Activated B cell treated with CpG ODN at 0.5 μM for 24 hours (primary cell): ENCODE measurements at regions not wholly inside any gene's neighbourhood (a gene's known extent, or its start where the extent isn't known, plus 50 kb on each side); places are given as distances from the start of the nearest gene placed in this dataset.
"Not testable (repeated sequence)": the region's sequence is repeated elsewhere in the genome, so short reads cannot be mapped to it uniquely, and the experiment has no call there.

ENCODE experiments used
- ATAC-seq: fragments of 200-7000 bp; cut with Tn5 transposase; one replicate; pipeline ENCODE4 v1.10.0; 2021; ENCODE audit warnings: low read depth, mild to moderate bottlenecking, moderate library complexity
- CTCF ChIA-PET: fragments of 350-600 bp; sonication (Branson Sonifier 250); formaldehyde crosslinking; loops from one replicate; lab custom pipeline; 2021; ENCODE audit warnings: antibody characterized with exemption; lab: Charles Lee
- POLR2A ChIA-PET: fragments of 350-600 bp; sonication (Branson Sonifier 250); formaldehyde crosslinking; loops from one replicate; lab custom pipeline; 2021; ENCODE audit warnings: antibody characterized with exemption; lab: Charles Lee
- DNase-seq: peaks from one replicate; pipeline ENCODE4 v3.0.0; 2022
- H3K27ac Mint-ChIP-seq: one replicate; pipeline ENCODE4 v1.8.0; 2020; ENCODE audit warnings: mixed read lengths
- H3K27me3 Mint-ChIP-seq: one replicate; pipeline ENCODE4 v1.8.0; 2021; ENCODE audit warnings: mixed read lengths
- H3K36me3 Mint-ChIP-seq: one replicate; pipeline ENCODE4 v1.8.0; 2021; ENCODE audit warnings: low read depth, mixed read lengths
- H3K4me1 Mint-ChIP-seq: one replicate; pipeline ENCODE4 v1.8.0; 2021; ENCODE audit warnings: mixed read lengths
- H3K4me3 Mint-ChIP-seq: one replicate; pipeline ENCODE4 v1.8.0; 2020; ENCODE audit warnings: mild to moderate bottlenecking, mixed read lengths
- H3K9me3 Mint-ChIP-seq: one replicate; pipeline ENCODE4 v1.8.0; 2020; ENCODE audit warnings: mixed read lengths
- intact Hi-C: fragments of 100-400 bp; cut with micrococcal nuclease; formaldehyde crosslinking; loops from one replicate; pipeline ENCODE4 v1.15.1; 2024
- TF ChIP-seq, protein P1 (sequence below): fragments of 200-600 bp; IDR thresholded peaks from one replicate; pipeline ENCODE4 v1.8.0; 2022; ENCODE audit warnings: antibody characterized with exemption, mild to moderate bottlenecking

DNA sequence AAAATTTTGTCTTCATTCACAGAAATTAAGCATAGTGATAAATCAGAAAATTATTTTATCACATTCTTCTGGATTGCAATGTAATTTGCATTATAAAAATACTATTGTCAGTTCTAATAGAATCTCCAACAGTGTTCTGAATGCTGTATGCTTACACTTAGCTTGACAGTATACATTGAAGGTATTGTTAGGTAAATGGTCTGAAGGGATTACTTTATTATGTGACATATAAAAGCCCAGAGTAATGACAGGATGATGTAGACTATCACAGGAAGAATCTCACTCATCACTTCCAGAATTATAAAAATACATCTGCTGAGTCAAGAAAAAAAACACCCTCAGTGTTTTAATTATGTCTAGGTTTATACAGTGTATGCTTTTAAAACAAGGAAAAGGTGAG, 1532.5 kb upstream of the RAG2 start:
- POLR2A ChIA-PET: no interaction called here
- H3K27me3 Mint-ChIP-seq: no peaks in the 10 kb centered on the region
- H3K27ac Mint-ChIP-seq: no peak overlapping the region
- no peaks in the 10 kb centered on the region for H3K4me1 Mint-ChIP-seq
- ATAC-seq (no peak), DNase-seq (no peak)
- TF ChIP-seq, protein P1, sequence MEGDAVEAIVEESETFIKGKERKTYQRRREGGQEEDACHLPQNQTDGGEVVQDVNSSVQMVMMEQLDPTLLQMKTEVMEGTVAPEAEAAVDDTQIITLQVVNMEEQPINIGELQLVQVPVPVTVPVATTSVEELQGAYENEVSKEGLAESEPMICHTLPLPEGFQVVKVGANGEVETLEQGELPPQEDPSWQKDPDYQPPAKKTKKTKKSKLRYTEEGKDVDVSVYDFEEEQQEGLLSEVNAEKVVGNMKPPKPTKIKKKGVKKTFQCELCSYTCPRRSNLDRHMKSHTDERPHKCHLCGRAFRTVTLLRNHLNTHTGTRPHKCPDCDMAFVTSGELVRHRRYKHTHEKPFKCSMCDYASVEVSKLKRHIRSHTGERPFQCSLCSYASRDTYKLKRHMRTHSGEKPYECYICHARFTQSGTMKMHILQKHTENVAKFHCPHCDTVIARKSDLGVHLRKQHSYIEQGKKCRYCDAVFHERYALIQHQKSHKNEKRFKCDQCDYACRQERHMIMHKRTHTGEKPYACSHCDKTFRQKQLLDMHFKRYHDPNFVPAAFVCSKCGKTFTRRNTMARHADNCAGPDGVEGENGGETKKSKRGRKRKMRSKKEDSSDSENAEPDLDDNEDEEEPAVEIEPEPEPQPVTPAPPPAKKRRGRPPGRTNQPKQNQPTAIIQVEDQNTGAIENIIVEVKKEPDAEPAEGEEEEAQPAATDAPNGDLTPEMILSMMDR: no peak
- no peak overlapping the region for H3K4me3 Mint-ChIP-seq
- intact Hi-C loops: no loop called here
- H3K36me3 Mint-ChIP-seq: no peaks in the 10 kb centered on the region
- peaks cover 6% of the 10 kb centered on the region for H3K9me3 Mint-ChIP-seq
- CTCF ChIA-PET: no interaction called here

DNA sequence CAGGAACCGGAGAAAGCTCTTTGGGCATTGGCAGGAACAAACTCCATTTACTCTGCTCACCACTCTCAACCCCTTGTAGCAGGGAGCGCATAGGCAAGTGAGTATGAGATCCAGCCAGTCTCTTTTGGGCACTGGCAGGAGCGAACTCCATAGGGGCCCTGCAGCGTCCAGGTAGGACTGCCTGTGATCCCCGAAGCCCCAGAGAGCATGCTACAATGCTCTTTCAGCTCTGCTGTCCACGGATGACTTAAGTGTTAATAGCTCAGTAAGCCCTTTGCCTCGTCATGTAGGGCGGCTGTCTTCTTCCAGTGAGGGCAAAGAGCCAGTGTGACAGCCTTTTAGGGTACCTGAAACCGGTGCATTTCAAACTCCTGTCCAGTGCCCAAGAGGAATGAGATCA, 1525.6 kb upstream of the RAG2 start:
- ChIA-PET CTCF (no interaction called here), POLR2A (no interaction called here)
- TF ChIP-seq, protein P1: no peak
- Mint-ChIP-seq H3K27ac (no peak overlapping the region), H3K27me3 (no peaks in the 10 kb centered on the region), H3K9me3 (peaks cover 6% of the 10 kb centered on the region), H3K36me3 (no peaks in the 10 kb centered on the region), H3K4me1 (no peaks in the 10 kb centered on the region), H3K4me3 (no peak overlapping the region)
- DNase-seq: no peak
- intact Hi-C loops: no loop called here
- no peak for ATAC-seq

DNA sequence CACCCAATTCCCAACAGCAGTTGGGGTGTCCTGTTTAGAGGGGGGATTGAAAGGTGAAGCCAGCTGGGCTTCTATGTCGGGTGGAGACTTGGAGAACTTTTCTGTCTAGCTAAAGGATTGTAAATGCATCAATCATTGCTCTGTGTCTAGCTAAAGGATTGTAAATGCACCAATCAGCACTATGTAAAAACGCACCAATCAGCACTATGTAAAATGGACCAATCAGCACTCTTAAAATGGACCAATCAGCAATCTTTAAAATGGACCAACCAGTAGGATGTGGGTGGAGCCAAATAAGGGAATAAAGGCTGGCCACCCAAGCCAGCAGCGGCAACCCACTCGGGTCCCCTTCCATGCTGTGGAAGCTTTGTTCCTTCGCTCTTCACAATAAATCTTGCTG, 1518.6 kb upstream of the RAG2 start:
- DNase-seq, ATAC-seq, H3K27ac Mint-ChIP-seq, CTCF ChIA-PET, H3K27me3 Mint-ChIP-seq, POLR2A ChIA-PET, H3K4me1 Mint-ChIP-seq, H3K9me3 Mint-ChIP-seq, intact Hi-C loops, H3K4me3 Mint-ChIP-seq, H3K36me3 Mint-ChIP-seq: not testable (repeated sequence)

DNA sequence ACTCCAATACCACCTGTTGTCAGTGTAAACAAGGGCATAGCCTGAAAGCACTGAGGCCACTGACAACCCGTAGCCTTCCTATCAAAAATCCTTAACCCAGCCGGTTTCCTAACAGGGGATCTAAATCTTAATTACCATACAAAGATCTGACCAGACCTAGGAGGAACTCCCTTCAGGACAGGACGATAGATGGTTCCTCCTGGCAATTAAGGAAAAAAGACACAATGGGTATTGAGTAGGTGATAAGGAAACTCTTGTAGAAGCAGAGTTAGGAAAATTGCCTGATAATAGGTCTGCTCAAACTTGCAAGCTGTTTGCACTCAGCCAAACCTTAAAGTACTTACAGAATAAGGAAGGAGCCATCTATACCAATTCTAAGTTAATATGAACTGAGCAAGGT, 1517.3 kb upstream of the RAG2 start:
- H3K4me1 Mint-ChIP-seq, DNase-seq, POLR2A ChIA-PET, H3K4me3 Mint-ChIP-seq, H3K9me3 Mint-ChIP-seq, CTCF ChIA-PET, H3K27ac Mint-ChIP-seq, intact Hi-C loops, ATAC-seq, H3K36me3 Mint-ChIP-seq, H3K27me3 Mint-ChIP-seq: not testable (repeated sequence)

DNA sequence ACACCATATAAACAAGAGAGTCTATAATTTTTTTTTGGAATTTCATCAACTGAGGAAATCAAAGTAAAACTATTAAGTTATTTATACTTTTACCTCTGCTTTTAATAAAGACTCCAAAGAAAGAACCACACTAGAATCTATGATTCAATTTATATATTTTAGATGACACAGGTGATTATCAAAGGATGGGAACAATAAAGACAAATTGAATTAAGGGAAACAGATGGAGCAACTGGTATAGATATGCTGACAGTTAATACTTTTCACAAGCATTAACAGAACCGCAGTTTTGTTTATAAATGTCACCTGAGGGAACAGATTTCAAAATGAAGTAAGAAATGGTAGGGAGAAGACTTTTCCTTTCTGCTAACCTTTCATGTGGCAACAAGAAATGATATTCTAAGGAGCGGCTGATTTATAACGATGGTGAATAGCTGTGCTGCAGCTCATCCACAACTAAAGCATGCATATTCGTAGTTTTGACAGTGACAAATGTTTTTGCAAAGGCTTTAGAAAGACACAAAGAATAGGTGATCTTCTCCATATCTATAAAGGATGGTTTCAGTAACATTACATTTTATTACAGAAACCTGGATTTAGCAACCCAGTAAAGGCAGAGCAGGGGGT, 1502.9 kb upstream of the RAG2 start:
- ChIA-PET POLR2A (no interaction called here), CTCF (no interaction called here)
- H3K4me1 Mint-ChIP-seq: no peaks in the 10 kb centered on the region
- intact Hi-C loops: no loop called here
- DNase-seq (no peak), ATAC-seq (no peak)
- H3K9me3 Mint-ChIP-seq: peaks cover 5% of the 10 kb centered on the region
- no peaks in the 10 kb centered on the region for H3K27me3 Mint-ChIP-seq
- no peak overlapping the region for H3K4me3 Mint-ChIP-seq
- TF ChIP-seq, protein P1: no peak
- no peaks in the 10 kb centered on the region for H3K36me3 Mint-ChIP-seq
- no peak overlapping the region for H3K27ac Mint-ChIP-seq

DNA sequence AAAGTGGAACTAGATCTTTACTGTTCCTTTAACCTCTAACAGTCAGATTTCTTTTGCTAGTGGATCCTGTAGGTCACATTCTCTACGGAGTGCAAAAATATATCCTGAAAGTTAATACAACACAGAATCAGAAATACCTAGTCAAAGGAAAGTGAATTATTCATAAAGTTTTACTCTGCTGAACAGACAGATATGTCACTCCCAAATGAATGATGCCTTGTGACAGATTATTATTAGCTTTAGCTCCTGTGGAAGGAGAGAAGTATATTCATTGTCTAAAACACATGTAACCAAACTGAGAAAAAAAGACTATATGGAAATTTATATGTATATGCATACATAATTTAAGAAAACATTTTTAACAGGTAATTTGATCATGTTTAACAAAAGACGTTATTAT, 1497.2 kb upstream of the RAG2 start:
- Mint-ChIP-seq H3K9me3 (no peaks in the 10 kb centered on the region), H3K36me3 (no peaks in the 10 kb centered on the region), H3K4me1 (no peaks in the 10 kb centered on the region), H3K27ac (no peak overlapping the region), H3K4me3 (no peak overlapping the region), H3K27me3 (no peaks in the 10 kb centered on the region)
- intact Hi-C loops: no loop called here
- ATAC-seq (no peak), DNase-seq (no peak)
- ChIA-PET CTCF (no interaction called here), POLR2A (no interaction called here)
- TF ChIP-seq, protein P1: no peak
